NCI-H69 (cell line): ENCODE measurements at regions not wholly inside any gene's neighbourhood (a gene's known extent, or its start where the extent isn't known, plus 50 kb on each side); places are given as distances from the start of the nearest gene placed in this dataset.

Experiments used
- DNase-seq: peaks from one replicate; lab custom pipeline; 2025; lab: John Stamatoyannopoulos, UW

- peak; percentile 30 for DNase-seq
Observed at GRCh38 chr17:68184816-68185436, 62.9 kb upstream of the AMZ2 start.

DNA sequence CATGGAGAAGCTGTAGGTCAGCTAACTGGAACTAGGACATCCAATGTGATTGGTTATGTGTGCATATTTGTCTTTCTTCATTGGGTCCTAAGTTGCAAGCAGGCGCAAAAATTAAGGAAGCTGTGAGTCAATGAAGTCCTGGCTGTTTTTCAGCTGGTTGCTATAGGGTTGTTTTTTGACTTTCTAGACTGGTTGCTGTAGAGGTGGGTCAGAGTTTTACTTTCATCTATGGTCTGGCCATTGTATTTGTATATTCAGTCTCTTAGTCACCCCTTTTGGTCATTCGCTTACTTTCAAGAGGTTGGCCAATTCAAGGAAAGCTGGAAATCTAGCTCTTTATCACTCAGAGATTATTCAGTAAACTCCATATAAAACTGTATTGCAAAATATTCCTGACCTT is 62.0 kb upstream of the AMZ2 start:
- no peak for DNase-seq

- no peak for DNase-seq
Observed at GRCh38 chr17:68190495-68190894, 57.3 kb upstream of the AMZ2 start.

DNA sequence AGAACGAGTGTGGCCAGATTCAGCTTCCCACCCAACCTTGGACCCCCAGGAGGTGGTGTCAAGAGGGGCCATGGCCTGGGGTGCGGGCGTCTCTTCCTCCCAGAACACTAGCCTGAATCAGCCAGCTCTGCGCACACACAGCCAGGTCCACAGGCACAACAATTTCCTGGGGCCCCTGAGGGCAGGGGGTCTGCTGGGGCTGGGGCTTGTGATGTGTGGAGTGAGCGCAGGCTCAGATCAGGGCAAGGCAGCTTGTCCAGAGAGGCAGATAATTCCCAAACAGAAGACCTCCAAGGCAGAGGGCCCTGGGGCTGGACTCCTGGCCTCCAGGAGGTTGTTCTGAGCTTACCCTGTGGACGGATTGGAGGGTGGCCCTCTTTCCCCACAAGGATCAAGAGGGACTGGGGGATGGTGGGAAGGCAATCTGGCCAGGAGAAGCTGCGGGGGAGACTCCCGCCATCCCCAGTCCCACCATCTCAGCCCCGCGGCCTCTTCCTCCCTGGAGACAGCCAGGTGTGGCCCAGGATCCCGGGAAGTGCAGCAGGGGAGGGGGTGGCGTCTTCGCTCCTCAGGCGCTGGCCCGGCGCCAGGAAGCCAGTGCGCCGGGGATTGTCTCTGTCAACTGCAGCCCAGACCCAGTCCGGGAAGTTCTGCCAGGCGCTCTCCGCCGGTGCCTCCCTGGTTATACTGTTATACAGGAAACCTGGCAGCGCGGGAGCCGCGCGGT is 52.0 kb upstream of the AMZ2 start:
- DNase-seq: peak; percentile 76

DNA sequence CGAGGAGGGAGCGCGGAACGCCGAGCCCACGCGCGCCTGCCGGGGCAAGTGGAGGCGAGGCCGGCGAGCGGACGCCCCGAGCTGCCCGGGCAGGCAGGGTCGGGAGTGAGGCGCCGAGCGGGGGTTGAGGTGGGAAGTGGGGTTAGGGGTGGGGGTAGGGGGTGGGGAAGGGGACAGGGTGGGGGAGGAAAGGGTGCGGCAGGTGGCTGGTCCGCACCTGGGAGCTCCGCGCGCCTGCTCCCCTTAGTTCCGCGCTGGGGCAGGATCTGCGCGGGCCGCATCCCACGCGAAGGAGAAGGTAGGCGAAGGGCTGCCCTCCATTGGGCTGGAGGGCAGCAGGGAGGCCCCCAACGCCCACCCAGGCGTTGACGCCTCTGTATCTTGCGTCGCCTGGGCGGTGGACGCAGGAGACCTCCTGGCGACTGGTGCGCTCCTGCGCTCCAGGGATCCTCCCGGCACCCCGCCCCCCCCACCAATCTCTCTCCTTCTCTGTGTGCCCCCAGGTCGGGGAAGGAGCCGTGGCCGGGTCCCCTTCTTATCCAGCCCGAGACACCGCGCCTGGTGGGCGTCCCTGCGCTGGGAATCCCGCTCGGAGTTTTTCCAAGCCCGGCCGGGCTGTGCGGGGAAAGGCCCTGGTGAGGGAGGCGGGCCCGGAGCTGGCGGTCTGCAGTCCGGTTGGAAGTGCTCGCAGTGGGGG is 51.3 kb upstream of the AMZ2 start:
- DNase-seq: peak; percentile 43

DNA sequence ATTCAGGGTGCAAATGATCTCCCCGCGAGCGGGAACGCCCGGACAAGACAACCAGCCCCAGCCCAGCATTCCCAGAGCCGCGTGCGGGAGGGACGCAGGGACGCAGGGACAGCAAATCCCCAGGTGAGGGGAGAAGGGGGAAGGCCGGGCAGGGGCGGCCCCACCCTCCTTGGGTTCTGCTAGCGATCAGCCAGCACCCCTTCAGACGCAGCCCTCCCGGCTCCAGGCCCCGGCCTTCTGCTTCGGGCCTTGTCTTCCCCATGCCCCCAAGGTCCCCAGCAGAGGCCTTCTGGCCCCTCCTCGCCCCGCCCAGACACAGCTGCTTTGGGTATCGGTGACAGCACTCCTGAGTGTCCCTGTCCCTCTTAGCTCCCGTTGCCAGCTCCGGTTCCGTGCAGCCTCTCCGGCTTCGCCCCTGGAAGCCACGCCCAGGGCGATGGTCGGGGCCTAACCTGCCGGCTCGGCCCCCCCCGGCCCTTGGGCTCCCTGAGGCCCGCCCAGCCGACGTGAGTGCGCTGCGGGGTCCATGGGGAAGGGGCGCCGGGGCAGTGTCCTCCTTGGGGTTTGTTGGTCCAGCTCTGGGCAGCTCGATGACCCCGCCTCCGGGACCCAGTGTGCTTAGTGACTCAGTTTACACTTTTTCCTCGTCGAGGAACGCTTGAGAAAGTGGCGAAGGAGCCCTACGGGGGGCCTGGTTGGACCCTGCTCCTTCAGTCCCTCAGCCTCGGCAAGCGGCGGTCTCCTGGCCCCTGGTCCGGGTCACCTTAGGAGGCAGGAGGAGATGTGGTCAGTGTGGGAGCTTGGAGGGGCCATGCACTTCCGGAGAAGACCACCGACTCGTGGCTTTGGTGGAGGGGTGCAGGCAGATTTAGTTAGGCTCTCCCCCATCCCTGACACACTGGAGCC is 50.5 kb upstream of the AMZ2 start:
- DNase-seq: peak; percentile 43

DNA sequence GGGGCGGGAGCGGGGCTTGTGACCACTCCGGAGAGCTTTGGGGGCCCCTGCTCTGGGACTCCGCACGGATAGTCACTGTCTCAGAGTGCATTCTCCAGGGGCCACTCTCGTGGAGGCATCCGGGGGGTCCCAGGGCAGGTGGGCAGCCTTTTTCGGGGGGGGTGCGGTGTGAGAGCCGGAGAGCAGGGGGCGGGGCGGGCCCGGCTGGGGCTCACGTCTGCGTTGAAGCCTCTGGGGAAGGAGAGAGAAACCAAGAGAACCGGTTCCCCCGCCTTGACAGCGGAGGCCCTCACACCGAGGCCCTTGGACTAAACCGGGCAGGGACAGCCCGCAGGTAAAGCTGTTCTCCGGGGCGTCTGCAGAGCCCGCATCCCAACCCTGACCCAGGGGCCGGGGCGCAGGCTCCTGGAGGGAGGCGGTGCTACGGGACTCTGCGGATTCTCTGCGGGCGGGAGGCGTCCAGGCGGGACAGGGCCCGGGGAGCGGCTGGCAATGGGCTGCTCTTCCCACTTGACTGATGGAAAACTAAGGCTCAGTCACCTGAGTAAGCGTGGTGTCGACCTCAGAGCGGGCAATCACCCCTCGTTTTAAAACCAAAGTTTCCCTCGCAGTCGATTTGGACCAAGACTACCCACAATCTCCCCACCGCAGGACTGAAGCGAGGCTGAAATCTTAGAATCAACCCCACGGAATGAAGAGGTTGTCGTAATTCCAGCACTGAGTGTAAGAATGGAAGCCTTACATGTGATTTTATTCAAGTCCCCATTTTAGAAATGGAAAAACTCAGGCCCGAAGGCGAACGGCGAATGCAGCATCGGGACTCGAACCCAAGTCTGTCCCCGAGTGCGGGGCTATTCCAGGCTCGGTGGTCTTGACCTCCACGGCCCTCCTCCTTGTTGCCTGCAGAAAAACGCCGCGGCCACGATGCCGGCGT is 49.6 kb upstream of the AMZ2 start:
- no peak for DNase-seq
